ENCODE measurements at regions not wholly inside any gene's neighbourhood (a gene's known extent, or its start where the extent isn't known, plus 50 kb on each side); places are given as distances from the start of the nearest gene placed in this dataset.

DNA sequence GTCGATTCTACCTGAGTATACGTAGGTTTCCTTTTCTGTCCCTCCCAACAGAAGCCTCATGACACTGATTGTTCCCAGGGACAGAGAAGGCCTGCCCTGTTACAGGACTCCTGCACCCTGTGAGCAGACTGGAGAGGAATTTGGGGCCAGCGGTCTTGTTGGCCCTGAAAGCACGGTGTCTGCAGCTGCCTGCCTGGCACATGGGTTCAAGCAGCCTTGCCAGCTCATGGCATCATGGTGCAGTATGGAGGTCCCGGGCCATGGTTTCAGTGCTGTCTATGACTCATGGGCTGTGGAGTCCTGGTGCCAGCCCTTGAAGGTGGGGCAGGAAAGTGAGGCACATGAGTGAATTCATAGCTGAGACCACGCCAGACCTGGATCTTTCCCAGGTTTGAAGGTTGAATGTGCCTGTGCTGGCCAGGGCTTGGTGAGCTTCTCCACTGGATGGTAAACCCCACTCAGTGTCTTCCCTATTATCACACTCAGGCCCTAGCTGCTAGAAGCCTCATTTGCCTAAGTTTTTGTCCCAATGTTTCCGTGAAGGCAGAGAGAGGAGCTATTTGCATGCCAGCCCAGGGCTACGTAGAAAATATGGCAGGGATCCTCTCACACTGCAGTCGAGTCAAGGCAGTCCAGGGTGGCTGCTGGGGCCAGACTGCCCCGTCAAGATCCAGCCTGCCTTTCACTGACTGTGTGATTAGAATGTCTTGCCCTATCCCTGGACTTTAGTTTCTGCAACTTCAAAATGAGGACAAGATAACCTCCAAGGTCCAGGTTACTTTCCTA, 277.2 kb upstream of the CCL2 start:
- TF ChIP-seq, protein P1, sequence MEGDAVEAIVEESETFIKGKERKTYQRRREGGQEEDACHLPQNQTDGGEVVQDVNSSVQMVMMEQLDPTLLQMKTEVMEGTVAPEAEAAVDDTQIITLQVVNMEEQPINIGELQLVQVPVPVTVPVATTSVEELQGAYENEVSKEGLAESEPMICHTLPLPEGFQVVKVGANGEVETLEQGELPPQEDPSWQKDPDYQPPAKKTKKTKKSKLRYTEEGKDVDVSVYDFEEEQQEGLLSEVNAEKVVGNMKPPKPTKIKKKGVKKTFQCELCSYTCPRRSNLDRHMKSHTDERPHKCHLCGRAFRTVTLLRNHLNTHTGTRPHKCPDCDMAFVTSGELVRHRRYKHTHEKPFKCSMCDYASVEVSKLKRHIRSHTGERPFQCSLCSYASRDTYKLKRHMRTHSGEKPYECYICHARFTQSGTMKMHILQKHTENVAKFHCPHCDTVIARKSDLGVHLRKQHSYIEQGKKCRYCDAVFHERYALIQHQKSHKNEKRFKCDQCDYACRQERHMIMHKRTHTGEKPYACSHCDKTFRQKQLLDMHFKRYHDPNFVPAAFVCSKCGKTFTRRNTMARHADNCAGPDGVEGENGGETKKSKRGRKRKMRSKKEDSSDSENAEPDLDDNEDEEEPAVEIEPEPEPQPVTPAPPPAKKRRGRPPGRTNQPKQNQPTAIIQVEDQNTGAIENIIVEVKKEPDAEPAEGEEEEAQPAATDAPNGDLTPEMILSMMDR (IDR thresholded peaks at IDR 0.05; ENCODE audit: low read depth, low read length, missing control alignments), result no peak
- DNase-seq (ENCODE audit: low read depth), result no peak
- no peak overlapping the region for H3K4me3 ChIP-seq (ENCODE audit: low read depth, low read length)

DNA sequence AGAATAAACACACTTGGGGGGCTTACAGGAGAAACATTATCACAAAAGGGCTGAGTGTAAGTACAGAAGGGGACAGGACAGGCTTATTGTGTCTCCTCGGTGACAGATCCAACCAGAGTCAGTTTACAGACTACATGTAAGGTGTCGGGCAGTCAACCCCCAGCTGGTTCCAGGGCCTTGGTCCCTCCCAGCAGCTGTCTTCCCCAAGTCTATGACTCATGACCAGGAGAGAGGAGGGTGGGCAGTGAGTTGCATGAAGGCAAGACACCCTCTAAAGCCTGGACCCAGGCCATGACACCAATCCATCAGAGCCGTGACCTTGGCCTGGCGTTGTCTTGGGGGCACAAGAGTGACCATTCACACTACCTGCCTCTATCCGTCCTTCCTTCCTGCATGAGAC, 276.2 kb upstream of the CCL2 start:
- H3K4me3 ChIP-seq (ENCODE audit: low read depth, low read length), result no peak overlapping the region
- TF ChIP-seq, protein P1 (IDR thresholded peaks at IDR 0.05; ENCODE audit: low read depth, low read length, missing control alignments), result no peak
- DNase-seq (ENCODE audit: low read depth), result no peak

DNA sequence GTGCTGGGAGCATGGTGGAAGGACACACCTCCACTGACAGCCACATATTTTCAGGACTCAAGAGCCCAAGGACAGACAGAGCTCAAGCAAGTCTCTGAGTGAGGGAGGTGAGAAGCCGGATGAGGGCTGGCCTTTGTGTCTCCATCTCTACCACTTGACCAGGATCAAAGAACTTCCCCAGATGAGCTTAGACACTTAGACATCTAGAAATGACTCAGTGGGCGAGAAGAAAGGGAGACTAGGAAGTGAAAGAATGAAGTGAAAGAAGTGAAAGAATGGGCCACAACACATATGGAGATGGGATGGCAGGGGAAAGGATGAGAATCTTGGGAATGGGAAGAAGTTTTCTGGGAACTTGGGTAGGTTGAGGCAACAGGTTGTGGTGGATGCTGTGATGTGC, 274.9 kb upstream of the CCL2 start:
- no peak for DNase-seq (ENCODE audit: low read depth)
- no peak overlapping the region for H3K4me3 ChIP-seq (ENCODE audit: low read depth, low read length)
- TF ChIP-seq, protein P1 (IDR thresholded peaks at IDR 0.05; ENCODE audit: low read depth, low read length, missing control alignments), result no peak

DNA sequence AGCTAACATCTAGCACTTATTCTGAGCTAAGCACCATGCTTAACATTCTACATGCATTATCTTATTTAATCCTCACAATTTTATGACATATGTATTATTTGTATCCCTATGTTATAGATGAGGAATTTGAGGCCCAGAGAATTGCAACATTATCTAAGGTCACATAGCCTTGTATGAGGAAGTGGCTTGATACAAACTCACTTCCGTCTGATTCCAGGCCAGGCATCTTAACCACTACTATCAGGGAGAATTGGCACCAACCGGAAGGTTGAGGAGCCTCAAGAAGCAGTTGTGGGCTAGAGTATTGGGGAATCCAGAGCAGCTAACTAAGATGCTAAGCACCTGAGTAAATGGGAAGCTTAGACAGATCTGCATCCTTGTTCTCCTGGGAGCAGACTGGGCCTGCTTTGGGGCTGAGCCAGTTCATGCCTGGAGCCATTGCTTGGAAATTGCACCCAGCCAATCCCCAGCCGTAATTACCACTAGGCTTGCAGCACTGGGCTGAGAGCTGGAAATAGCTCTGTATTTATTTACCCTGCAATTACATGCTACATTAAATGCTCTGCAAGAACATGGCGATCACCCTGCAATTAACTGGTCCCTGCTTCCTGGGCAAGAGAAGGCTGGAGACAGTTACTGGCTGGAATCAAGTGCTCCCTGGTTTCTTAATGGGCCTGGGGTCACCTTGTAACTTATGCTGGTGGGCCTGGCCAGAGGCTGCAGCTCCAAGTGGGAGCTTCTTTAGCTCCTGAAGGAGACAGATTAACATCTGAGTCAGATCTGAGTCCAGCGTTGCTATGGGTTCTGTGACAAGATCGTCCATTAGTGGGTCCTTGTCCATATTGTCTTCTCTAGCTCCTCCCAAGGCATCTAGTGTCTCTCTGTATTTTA, 273.1 kb upstream of the CCL2 start:
- H3K4me3 ChIP-seq (ENCODE audit: low read depth, low read length), result no peak overlapping the region
- DNase-seq (ENCODE audit: low read depth), result no peak
- TF ChIP-seq, protein P1 (IDR thresholded peaks at IDR 0.05; ENCODE audit: low read depth, low read length, missing control alignments), result no peak

DNA sequence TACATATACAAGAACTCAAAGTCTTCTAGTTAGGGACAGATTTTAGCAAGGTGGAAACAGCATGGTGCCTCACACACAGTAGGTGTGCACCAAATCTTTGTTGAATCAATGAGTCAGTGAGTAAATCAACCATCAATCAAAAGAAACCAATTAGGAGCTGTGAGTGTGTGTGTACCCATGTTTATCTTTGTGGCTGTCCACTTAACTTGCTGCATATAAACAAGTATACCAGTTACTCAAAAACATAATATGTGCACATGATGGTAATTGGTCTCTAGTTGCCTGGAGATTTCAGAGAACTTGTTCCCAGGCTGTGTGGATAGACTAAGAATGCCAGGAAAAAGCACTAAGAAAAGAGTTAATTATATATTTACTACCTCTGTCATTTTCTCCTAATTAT, 272.2 kb upstream of the CCL2 start:
- DNase-seq (ENCODE audit: low read depth), result no peak
- TF ChIP-seq, protein P1 (IDR thresholded peaks at IDR 0.05; ENCODE audit: low read depth, low read length, missing control alignments), result no peak
- H3K4me3 ChIP-seq (ENCODE audit: low read depth, low read length), result no peak overlapping the region

DNA sequence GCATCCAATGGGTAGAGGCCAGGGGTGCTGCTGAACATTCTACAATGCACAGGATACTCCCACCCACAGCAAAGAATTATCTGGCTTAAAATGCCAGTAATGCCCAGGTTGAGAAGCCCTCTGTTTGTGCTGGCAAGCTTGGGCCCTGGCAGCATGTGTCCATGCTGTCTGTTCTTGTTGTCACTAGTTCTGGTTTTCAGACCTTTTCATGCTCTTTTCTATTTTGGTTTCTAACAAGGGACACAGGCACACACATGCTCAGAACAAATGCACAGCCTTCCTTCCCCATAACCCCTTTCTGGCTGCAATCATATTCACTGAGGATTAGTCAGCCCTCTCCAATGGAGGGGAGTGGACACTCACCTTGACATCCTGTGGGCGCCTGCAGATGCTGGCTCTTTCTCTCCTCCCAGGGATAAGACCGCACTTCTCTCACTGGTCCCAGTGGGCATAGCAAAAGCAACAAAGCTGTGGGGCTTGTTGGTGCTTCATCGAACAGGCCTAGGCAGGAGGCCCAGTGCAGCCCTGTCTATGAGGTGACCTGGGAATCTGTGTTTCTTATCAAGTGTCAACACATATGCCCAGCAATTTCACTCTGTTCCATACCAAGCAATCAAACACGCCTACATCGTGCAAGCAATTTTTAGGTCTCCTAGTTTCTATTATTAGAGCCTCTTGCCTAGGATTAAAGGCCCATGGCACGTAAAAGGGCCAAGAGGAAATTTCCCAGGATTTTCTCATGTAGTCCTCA, 271.1 kb upstream of the CCL2 start:
- no peak overlapping the region for H3K4me3 ChIP-seq (ENCODE audit: low read depth, low read length)
- TF ChIP-seq, protein P1 (IDR thresholded peaks at IDR 0.05; ENCODE audit: low read depth, low read length, missing control alignments), result no peak
- DNase-seq (ENCODE audit: low read depth), result no peak

Measured in GM12864 (cell line).